ENCODE measurements at regions not wholly inside any gene's neighbourhood (a gene's known extent, or its start where the extent isn't known, plus 50 kb on each side); places are given as distances from the start of the nearest gene placed in this dataset.

DNA sequence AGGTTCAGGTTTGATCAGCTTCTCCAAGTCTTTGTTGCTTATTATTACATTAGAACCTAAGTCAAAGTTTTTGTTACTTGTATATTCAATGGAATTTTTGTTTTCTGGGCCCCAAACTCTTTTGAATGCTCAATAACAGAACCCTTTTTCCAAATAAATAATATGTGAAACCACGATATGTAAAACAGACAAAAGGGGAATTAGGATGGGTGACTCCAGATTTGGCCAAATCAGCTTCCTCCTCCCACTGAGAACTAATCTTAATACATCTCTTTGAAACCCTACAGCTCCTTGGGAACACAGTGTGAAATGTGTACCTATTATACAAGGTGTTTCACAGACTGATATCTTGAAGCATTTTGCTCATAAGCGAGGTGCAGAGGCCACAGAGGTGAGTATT, 67.0 kb upstream of the TNFSF18 start:
- Histone ChIP-seq H3K27me3 (ENCODE audit: control insufficient read depth in 1 of 2, insufficient read depth in 2 of 2, low read length in 2 of 2) (no peaks in the 10 kb centered on the region), H3K36me3 (ENCODE audit: insufficient read depth, low read length) (no peaks in the 10 kb centered on the region), H3K9me3 (ENCODE audit: control insufficient read depth in 1 of 2, insufficient read depth in 1 of 2, low read length in 2 of 2) (no peaks in the 10 kb centered on the region), H3K4me3 (ENCODE audit: low read length) (no peak overlapping the region), H3K27ac (ENCODE audit: low read depth in 1 of 2, low read length in 2 of 2) (no peak overlapping the region), H3K4me1 (ENCODE audit: insufficient read depth, low read length) (no peaks in the 10 kb centered on the region)
- ATAC-seq (ENCODE audit: poor library complexity) (no peak), DNase-seq (no peak)
- Mint-ChIP-seq H3K9me3 (no peaks in the 10 kb centered on the region), H3K4me3 (no peak overlapping the region), H3K27ac (no peak overlapping the region), H3K27me3 (no peaks in the 10 kb centered on the region), H3K36me3 (ENCODE audit: low read depth) (no peaks in the 10 kb centered on the region), H3K4me1 (ENCODE audit: low read depth) (peaks cover 5% of the 10 kb centered on the region)
- TF ChIP-seq, protein P1, sequence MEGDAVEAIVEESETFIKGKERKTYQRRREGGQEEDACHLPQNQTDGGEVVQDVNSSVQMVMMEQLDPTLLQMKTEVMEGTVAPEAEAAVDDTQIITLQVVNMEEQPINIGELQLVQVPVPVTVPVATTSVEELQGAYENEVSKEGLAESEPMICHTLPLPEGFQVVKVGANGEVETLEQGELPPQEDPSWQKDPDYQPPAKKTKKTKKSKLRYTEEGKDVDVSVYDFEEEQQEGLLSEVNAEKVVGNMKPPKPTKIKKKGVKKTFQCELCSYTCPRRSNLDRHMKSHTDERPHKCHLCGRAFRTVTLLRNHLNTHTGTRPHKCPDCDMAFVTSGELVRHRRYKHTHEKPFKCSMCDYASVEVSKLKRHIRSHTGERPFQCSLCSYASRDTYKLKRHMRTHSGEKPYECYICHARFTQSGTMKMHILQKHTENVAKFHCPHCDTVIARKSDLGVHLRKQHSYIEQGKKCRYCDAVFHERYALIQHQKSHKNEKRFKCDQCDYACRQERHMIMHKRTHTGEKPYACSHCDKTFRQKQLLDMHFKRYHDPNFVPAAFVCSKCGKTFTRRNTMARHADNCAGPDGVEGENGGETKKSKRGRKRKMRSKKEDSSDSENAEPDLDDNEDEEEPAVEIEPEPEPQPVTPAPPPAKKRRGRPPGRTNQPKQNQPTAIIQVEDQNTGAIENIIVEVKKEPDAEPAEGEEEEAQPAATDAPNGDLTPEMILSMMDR (IDR thresholded peaks at IDR 0.05) = no peak
- intact Hi-C loops (cut with DNase I, micrococcal nuclease) = no loop called here
- CTCF ChIA-PET = no interaction called here
- POLR2A ChIA-PET = no interaction called here

DNA sequence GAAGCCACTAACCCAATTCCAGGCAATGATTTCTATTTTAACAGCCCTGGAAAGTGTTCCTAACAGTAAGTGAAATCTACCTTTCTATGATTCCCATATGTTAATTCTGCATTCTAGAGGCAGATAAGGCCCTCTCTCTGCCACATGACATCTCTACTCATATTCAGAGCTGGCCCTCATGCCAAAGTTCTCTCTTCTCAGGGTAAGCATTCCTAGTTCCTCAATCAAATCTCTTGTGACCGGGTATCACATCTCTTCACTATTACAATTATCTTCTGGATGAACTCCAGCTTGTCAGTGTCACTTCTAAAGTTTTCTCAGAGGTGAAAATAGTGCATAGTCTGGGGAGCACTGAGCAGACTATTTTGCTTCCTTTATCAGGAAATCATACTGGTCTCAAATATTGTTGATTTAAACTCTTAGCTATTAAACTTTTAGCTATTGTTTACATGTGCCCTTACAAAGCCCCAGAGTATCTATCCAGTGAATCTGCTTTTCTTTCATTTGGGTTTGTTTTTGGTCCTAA, 66.4 kb upstream of the TNFSF18 start:
- no peaks in the 10 kb centered on the region for H3K9me3 ChIP-seq (ENCODE audit: control insufficient read depth in 1 of 2, insufficient read depth in 1 of 2, low read length in 2 of 2)
- no peaks in the 10 kb centered on the region for H3K9me3 Mint-ChIP-seq
- intact Hi-C loops (cut with DNase I, micrococcal nuclease) = no loop called here
- DNase-seq (no peak), ATAC-seq (ENCODE audit: poor library complexity) (no peak)
- H3K27ac Mint-ChIP-seq = no peak overlapping the region
- H3K4me3 Mint-ChIP-seq = no peak overlapping the region
- H3K4me3 ChIP-seq (ENCODE audit: low read length) = no peak overlapping the region
- H3K4me1 ChIP-seq (ENCODE audit: insufficient read depth, low read length) = no peaks in the 10 kb centered on the region
- TF ChIP-seq, protein P1 (IDR thresholded peaks at IDR 0.05) = no peak
- H3K36me3 Mint-ChIP-seq (ENCODE audit: low read depth) = no peaks in the 10 kb centered on the region
- H3K27ac ChIP-seq (ENCODE audit: low read depth in 1 of 2, low read length in 2 of 2) = no peak overlapping the region
- no peaks in the 10 kb centered on the region for H3K27me3 Mint-ChIP-seq
- ChIA-PET POLR2A (no interaction called here), CTCF (no interaction called here)
- H3K4me1 Mint-ChIP-seq (ENCODE audit: low read depth) = no peaks in the 10 kb centered on the region
- no peaks in the 10 kb centered on the region for H3K36me3 ChIP-seq (ENCODE audit: insufficient read depth, low read length)
- H3K27me3 ChIP-seq (ENCODE audit: control insufficient read depth in 1 of 2, insufficient read depth in 2 of 2, low read length in 2 of 2) = no peaks in the 10 kb centered on the region

DNA sequence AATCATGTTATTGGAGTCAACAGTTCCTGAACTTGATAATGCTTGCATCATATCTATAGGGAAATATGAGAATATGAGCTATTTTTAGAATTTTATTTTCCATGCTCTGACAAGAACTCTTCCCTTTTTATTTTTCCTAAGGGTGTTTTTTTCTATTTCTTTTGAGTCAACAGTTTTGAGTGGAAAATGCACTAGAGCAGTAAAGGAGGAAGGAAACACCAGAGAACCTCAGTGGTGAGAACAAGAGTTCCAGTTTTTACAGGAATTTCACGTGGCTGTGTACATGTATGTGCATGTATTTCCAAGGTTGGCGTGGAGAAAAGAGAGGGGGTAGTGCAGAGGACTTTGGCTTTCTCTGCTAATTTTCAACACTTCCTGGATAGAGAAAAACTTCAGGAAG, 63.6 kb upstream of the TNFSF18 start:
- Histone ChIP-seq H3K9me3 (ENCODE audit: control insufficient read depth in 1 of 2, insufficient read depth in 1 of 2, low read length in 2 of 2) (peaks cover under 1 to 4% of the 10 kb centered on the region in 2 experiments), H3K27me3 (ENCODE audit: control insufficient read depth in 1 of 2, insufficient read depth in 2 of 2, low read length in 2 of 2) (no peaks in the 10 kb centered on the region), H3K4me1 (ENCODE audit: insufficient read depth, low read length) (no peaks in the 10 kb centered on the region), H3K27ac (ENCODE audit: low read depth in 1 of 2, low read length in 2 of 2) (no peak overlapping the region), H3K36me3 (ENCODE audit: insufficient read depth, low read length) (no peaks in the 10 kb centered on the region), H3K4me3 (ENCODE audit: low read length) (no peak overlapping the region)
- Mint-ChIP-seq H3K4me3 (no peak overlapping the region), H3K4me1 (ENCODE audit: low read depth) (no peaks in the 10 kb centered on the region), H3K27me3 (no peaks in the 10 kb centered on the region), H3K9me3 (no peaks in the 10 kb centered on the region), H3K27ac (no peak overlapping the region), H3K36me3 (ENCODE audit: low read depth) (no peaks in the 10 kb centered on the region)
- CTCF ChIA-PET = no interaction called here
- DNase-seq (no peak), ATAC-seq (ENCODE audit: poor library complexity) (no peak)
- intact Hi-C loops (cut with DNase I, micrococcal nuclease) = no loop called here
- TF ChIP-seq, protein P1 (IDR thresholded peaks at IDR 0.05) = no peak
- POLR2A ChIA-PET = no interaction called here

Measured in CD4-positive, alpha-beta T cell (primary cell).